AG20443 (cell line): ENCODE measurements at regions not wholly inside any gene's neighbourhood (a gene's known extent, or its start where the extent isn't known, plus 50 kb on each side); places are given as distances from the start of the nearest gene placed in this dataset.
"Not testable (repeated sequence)": the region's sequence is repeated elsewhere in the genome, so short reads cannot be mapped to it uniquely, and the experiment has no call there.

Source experiments
- DNase-seq: peaks from one replicate; pipeline ENCODE4 v3.0.0; 2012; ENCODE audit warnings: low spot score, mixed read lengths

- no peak for DNase-seq
Observed at GRCh38 chr5:67935908-67936566, 279.5 kb upstream of the PIK3R1 start.

GRCh38 chr5:67934976-67935375, 280.6 kb upstream of the PIK3R1 start:
- DNase-seq: no peak

- no peak for DNase-seq
Observed at GRCh38 chr5:67925511-67925910, 290.0 kb upstream of the PIK3R1 start.

GRCh38 chr5:67921004-67921601, 294.5 kb upstream of the PIK3R1 start:
- DNase-seq: no peak

GRCh38 chr5:67919532-67919931, 296.0 kb upstream of the PIK3R1 start:
- DNase-seq: not testable (repeated sequence)

GRCh38 chr5:67917561-67917960, 298.0 kb upstream of the PIK3R1 start:
- DNase-seq: no peak

- DNase-seq: no peak
Observed at GRCh38 chr5:67910546-67910945, 305.0 kb upstream of the PIK3R1 start.

- no peak for DNase-seq
Observed at GRCh38 chr5:67908126-67908765, 307.3 kb upstream of the PIK3R1 start.

- no peak for DNase-seq
Observed at GRCh38 chr5:67904366-67904765, 311.2 kb upstream of the PIK3R1 start.

- DNase-seq: no peak
Observed at GRCh38 chr5:67903656-67904055, 311.9 kb upstream of the PIK3R1 start.

- no peak for DNase-seq
Observed at GRCh38 chr5:67903121-67903520, 312.4 kb upstream of the PIK3R1 start.

- no peak for DNase-seq
Observed at GRCh38 chr5:67902497-67902830, 313.1 kb upstream of the PIK3R1 start.

- peak; percentile 36 for DNase-seq
Observed at GRCh38 chr5:67901814-67902496, 313.6 kb upstream of the PIK3R1 start.

GRCh38 chr5:67900514-67900913, 315.0 kb upstream of the PIK3R1 start:
- no peak for DNase-seq

- no peak for DNase-seq
Observed at GRCh38 chr5:67897980-67898379, 317.6 kb upstream of the PIK3R1 start.

- DNase-seq: no peak
Observed at GRCh38 chr5:67897431-67897830, 318.1 kb upstream of the PIK3R1 start.

- no peak for DNase-seq
Observed at GRCh38 chr5:67896930-67897313, 318.6 kb upstream of the PIK3R1 start.

- DNase-seq: no peak
Observed at GRCh38 chr5:67896311-67896929, 319.1 kb upstream of the PIK3R1 start.

GRCh38 chr5:67889870-67890269, 325.7 kb upstream of the PIK3R1 start:
- not testable (repeated sequence) for DNase-seq

GRCh38 chr5:67887748-67888161, 327.8 kb upstream of the PIK3R1 start:
- no peak for DNase-seq

- no peak for DNase-seq
Observed at GRCh38 chr5:67886761-67887160, 328.8 kb upstream of the PIK3R1 start.

GRCh38 chr5:67880876-67881275, 334.7 kb upstream of the PIK3R1 start:
- DNase-seq: no peak

- DNase-seq: no peak
Observed at GRCh38 chr5:67880511-67880805, 335.1 kb upstream of the PIK3R1 start.
